ENCODE measurements at regions not wholly inside any gene's neighbourhood (a gene's known extent, or its start where the extent isn't known, plus 50 kb on each side); places are given as distances from the start of the nearest gene placed in this dataset.
"Not testable (repeated sequence)": the region's sequence is repeated elsewhere in the genome, so short reads cannot be mapped to it uniquely, and the experiment has no call there.

GRCh38 chr22:48760481-48761390 is 1066.9 kb downstream of the BRD1 start:
- H3K27me3 ChIP-seq, result peaks cover 0 to 34% (median 0%) of the 10 kb centered on the region in 4 donors
- no peak overlapping the region for H3K4me3 ChIP-seq
- no peak for DNase-seq
- H3K27ac ChIP-seq, result no peak overlapping the region
- intact Hi-C loops (cut with DNase I), result no loop called here
- TF ChIP-seq CTCF (IDR thresholded peaks at IDR 0.05) (no peak), POLR2A (IDR thresholded peaks at IDR 0.05) (no peak)
- H3K4me1 ChIP-seq, result no peaks in the 10 kb centered on the region
- 82 to 90% methylated on average over 12 to 14 of the region's 19 CpGs for WGBS, 2 donors
- H3K9me3 ChIP-seq, result peaks cover 0 to 6% (median 3%) of the 10 kb centered on the region in 3 donors
- no peaks in the 10 kb centered on the region for H3K36me3 ChIP-seq

DNA sequence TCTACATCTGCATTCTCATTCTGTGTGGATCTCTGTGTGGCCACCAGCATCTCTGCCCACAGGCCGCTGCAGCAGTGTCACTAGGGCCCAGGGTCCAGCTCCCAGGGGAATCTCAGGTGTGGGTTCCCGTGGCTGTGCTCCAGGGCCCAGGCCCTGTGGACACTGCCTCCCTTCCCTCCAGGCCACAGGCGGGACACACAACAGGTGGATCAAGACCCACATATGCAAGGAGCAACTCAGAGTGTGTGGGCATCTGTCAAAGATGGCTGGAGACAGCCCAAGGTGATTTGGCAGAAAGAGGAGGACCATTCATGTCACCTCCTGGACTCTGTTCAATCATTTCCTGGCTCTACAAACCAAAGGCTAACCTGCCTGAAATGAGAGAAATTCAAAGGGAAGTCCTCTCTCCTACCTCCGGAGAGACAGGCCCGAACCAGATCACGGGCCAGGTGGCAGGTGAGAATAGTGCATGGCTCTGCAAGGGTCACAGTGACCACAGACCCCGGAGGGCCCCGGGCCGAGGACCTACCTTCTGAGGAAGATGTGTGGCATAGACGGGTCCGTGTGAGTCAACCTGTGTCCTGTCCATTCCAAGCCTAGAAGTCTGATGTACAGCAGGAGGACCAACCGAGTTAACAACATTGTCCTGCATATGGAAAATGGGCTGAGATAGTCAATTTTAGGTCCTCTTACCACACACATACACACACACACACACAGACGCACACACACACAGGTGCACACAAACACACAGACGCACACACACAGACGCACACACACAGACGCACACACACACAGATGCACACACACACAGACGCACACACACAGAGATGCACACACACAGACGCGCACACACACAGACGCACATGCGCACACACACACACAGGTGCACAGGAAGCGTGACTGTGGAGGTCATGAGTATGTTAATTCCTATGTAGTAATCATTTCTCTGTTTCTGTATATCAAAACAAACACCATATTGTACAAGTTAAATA is 1068.5 kb downstream of the BRD1 start:
- peaks cover 0 to 41% (median 0%) of the 10 kb centered on the region in 4 donors for H3K27me3 ChIP-seq
- DNase-seq, result no peak

DNA sequence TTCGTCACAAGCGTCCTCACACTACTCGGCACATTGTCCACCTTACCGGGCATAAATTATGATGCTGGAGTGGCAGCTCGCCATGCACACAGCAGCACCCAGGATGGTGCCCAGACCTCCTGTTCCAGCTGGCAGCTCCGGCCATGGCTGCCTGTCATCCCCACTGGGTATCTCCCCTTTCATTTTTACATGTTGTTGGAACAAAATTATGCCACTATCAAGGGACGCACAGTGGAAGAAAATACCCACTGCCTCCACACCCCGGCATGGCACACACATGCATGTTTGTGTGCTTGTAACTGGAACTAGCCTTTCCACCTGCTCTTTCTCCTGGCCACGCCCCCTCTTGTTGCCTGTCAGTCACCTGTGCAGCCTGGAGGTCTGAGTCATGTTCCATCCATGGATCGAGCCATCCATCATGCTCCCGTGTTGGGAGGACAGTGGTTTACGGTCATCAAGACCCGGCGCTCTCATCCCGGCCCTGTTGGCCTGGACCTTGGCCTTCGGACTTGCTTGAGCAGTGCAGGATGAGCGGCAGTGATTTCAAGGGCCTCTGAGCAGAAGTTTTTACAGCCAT is 1069.6 kb downstream of the BRD1 start:
- WGBS, 2 donors, result 73 to 76% methylated on average over 7 to 16 of the region's 17 CpGs

More for the DNA sequence above, 1068.5 kb downstream of the BRD1 start:
- Histone ChIP-seq H3K4me1 (no peaks in the 10 kb centered on the region), H3K9me3 (no peaks in the 10 kb centered on the region), H3K36me3 (no peaks in the 10 kb centered on the region), H3K4me3 (no peak overlapping the region), H3K27ac (no peak overlapping the region)
- intact Hi-C loops (cut with DNase I), result no loop called here
- TF ChIP-seq POLR2A (IDR thresholded peaks at IDR 0.05) (no peak), CTCF (IDR thresholded peaks at IDR 0.05) (no peak)
- WGBS, 2 donors, result 71 to 82% methylated on average over 10 to 18 of the region's 22 CpGs

DNA sequence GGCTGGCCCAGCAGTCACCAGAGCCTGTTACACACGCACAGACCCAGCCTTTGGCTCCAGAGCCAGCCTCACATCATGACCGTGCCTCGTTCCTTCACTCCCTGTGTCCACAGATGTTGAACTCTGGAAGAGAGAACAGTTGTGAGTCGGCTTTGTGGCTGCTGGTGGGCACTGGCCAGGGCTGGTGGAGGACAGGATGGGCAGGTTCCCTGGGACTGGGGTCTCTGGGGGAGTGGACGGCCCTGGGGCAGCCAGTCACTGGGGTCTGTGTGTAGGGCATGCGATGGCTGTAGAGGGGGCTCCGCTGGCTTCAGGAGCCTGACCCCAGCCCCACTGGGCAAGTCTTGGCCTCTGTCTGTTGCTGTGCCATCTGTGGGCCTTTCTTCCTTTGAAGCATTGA is 1070.1 kb downstream of the BRD1 start:
- 54% methylated on average over 5 of the region's 7 CpGs; no CpG with 5 or more reads in 1 of the 2 donors for WGBS, 2 donors
- Histone ChIP-seq H3K4me1 (no peaks in the 10 kb centered on the region), H3K27ac (no peak overlapping the region), H3K9me3 (no peaks in the 10 kb centered on the region), H3K27me3 (peaks cover 0 to 41% (median 0%) of the 10 kb centered on the region in 4 donors), H3K36me3 (no peaks in the 10 kb centered on the region), H3K4me3 (no peak overlapping the region)
- intact Hi-C loops (cut with DNase I), result no loop called here
- TF ChIP-seq CTCF (IDR thresholded peaks at IDR 0.05) (no peak), POLR2A (IDR thresholded peaks at IDR 0.05) (no peak)
- DNase-seq, result no peak

More for the DNA sequence above, 1069.6 kb downstream of the BRD1 start:
- H3K36me3 ChIP-seq, result no peaks in the 10 kb centered on the region
- no peak overlapping the region for H3K4me3 ChIP-seq
- no peak overlapping the region for H3K27ac ChIP-seq
- H3K4me1 ChIP-seq, result no peaks in the 10 kb centered on the region
- H3K9me3 ChIP-seq, result no peaks in the 10 kb centered on the region
- TF ChIP-seq CTCF (IDR thresholded peaks at IDR 0.05), result no peak
- no peak for TF ChIP-seq POLR2A (IDR thresholded peaks at IDR 0.05)
- intact Hi-C loops (cut with DNase I), result no loop called here
- no peak for DNase-seq
- H3K27me3 ChIP-seq, result peaks cover 0 to 41% (median 0%) of the 10 kb centered on the region in 4 donors

- DNase-seq; intact Hi-C loops (cut with DNase I); H3K4me3 ChIP-seq; H3K36me3 ChIP-seq; H3K9me3 ChIP-seq; H3K27ac ChIP-seq; H3K4me1 ChIP-seq: not testable (repeated sequence)
- WGBS, 2 donors, result 0 to 22% methylated on average over 1 of the region's 1 CpG
- peaks cover 0 to 41% (median 0%) of the 10 kb centered on the region in 4 donors for H3K27me3 ChIP-seq
These were observed 1070.5 kb downstream of the BRD1 start for GRCh38 chr22:48757135-48757534.

All from esophagus squamous epithelium (tissue), 5 donors.